GM18519 (cell line): ENCODE measurements at regions not wholly inside any gene's neighbourhood (a gene's known extent, or its start where the extent isn't known, plus 50 kb on each side); places are given as distances from the start of the nearest gene placed in this dataset.
A peak's percentile ranks its signal among the peaks of the same experiment; 100 is the strongest.
"Not testable (repeated sequence)": the region's sequence is repeated elsewhere in the genome, so short reads cannot be mapped to it uniquely, and the experiment has no call there.

Experiments used
- ATAC-seq: cut with Tn5 transposase; IDR thresholded peaks from one replicate; pipeline ENCODE4 v1.9.1; 2021; ENCODE audit warnings: mild to moderate bottlenecking, moderate library complexity; ENCODE audit not compliant: unreplicated experiment, low FRiP score

DNA sequence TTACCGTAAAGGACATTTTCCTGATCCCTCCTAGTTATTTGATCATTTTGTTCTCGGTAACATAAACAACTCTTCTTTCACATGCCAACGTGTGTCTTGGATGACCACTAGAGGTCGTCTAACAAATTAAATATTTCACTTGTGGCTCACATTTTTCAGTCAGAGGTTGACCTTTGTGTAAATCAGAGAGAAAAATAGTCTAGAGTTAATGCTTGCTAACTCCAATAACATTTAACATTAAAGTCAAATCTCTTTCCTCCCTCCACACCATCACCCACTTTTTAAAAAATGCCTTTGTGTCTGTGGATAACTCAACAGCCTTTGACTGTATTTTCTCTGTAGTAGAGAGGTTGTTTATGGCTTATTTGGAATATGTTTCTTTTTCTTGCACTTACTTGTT, 220.5 kb upstream of the B3GALT2 start:
- no peak for ATAC-seq

DNA sequence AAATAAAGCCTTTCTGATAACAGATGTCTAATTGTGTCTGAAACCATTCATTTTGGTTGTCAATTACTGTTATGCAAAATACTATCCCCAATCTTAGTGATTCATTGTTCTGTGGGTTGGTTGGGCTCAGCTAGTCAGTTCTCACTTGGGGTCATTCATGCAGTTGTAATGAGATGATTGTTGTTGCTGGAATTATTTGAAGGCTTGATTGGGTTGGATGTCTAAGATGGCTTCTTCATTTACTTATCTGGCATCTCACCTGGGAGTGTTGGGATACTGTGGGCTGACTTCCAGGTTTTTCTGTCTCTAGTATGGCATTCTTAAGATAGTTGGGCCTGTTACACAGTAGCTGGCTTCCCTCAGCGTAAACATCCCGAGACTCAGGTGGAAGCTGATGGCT, 217.8 kb upstream of the B3GALT2 start:
- ATAC-seq, result no peak

DNA sequence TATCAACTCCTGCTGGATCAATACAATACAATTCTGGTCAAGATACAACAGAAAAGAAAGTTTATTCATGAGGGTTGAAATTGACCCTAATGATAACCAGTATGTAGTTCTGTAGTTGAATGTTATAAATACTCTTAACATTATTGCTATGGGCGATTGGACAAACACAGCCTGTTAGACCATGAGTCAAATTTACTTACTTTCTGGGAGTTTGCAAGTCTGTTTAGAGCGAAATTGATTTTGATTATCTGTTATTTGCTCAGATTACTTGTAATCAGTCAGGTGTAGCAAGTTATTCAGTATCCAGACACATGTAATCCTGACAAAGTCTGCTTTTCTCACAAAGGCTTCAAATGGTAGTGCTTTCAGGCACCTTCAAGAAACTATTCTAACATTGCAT, 216.6 kb upstream of the B3GALT2 start:
- ATAC-seq, result no peak

DNA sequence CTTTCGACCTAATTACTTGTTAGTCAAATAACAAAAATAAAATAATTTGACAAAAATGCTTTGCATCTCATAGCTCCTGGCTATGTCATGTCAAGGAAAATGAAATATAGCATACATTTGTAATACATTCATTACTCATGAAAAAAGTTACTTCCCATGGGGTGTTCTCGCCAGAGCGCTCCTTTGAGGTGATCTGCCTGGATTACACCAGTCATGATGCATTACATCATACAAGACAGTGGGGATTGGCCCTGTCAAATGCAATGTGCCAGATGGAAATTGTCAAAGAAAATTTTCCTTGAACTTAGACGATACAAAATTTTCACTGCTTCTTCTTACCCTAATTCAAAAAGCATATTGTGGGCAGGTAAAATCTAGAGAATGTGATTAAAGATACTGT, 215.6 kb upstream of the B3GALT2 start:
- no peak for ATAC-seq

DNA sequence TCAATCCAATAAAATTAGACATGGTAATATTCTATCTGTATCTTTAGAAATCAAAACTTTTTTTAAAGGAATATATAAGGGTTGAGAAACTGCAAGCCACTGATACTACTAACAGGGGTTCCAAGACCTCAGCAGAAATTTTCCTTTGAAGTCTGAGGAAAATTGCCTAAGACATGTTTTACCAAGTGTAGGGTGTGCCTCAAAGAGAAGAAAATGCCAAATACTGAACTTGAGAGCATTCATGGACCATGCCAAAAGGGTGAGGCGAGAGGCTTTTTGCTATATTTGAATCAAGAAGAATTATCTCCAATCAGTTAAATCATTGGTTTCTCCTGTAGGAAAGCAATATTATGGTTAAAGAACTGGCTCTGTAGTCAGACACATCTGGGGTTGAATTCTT, 207.9 kb upstream of the B3GALT2 start:
- ATAC-seq, result no peak

DNA sequence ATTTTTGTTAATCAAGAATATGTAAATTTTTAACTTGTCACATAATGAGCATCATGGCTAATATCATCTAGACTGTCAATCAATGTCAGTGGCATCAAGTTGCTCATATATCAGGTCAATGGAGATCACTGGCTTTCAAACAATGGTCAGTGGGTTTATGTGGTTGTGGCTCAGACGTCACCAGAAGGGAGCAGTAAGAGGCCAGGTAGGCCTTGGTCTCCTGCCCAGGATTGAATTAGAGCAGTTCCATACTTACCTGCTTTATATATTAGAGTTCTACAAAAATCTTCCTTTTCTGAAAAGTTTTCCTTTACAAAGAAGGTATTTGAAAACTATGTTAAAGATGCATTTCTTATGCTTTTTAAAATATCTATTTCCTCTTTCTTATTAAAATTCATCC, 206.3 kb upstream of the B3GALT2 start:
- no peak for ATAC-seq

DNA sequence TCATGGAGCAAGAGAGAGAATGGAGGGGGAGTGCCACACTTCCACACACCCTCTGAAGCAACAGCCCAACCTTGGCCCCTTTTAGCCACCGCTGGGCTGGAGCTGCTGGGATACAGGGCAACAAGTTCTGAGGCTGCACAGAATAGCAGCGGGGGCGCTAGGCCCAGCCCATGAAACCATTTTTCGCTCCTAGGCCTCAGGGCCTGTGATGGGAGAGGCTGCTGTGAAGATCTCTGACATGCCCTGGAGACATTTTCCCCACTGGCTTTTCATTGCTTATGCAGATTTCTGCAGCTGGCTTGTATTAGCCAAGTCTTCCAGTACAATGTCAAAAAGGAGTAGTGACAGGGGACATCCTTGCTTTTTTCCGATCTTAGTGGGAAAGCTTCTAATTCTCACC, 202.3 kb upstream of the B3GALT2 start:
- ATAC-seq, result no peak

DNA sequence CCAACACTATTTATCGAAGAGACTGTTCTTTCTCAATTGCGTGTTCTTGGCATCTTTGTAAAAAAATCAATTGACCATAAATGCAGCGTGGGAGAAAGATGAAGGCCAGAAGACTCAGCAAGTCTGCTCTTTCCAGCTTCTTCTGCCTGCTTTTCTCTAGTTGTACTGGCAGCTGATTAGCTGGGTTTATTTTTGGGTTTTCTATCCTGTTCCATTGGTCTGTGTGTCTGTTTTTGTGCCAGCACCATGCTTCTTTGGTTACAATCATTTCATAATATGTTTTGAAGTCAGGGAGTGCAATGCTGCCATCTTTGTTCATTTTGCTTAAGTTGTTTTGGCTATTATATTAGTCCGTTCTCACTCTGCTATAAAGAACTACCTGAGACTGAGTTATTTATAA, 201.8 kb upstream of the B3GALT2 start:
- ATAC-seq, result no peak

DNA sequence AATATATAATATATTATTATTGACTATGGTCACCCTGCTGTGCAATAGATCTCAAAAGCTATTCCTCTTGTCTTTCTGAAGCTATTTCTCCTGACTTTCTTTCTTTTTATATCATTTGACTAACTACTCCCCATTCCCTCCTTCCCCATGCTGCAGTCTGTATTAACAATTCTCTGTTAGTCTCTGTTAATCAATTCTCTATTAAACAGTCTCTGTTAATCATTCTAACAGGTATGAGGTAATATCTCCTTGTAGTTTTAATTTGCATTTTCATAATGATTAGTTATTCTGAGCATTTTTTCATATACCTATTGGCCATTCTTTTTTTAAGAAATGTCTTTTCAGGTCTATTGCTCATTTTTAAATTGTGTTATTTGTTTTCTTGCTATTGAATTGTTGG, 201.0 kb upstream of the B3GALT2 start:
- ATAC-seq, result no peak

DNA sequence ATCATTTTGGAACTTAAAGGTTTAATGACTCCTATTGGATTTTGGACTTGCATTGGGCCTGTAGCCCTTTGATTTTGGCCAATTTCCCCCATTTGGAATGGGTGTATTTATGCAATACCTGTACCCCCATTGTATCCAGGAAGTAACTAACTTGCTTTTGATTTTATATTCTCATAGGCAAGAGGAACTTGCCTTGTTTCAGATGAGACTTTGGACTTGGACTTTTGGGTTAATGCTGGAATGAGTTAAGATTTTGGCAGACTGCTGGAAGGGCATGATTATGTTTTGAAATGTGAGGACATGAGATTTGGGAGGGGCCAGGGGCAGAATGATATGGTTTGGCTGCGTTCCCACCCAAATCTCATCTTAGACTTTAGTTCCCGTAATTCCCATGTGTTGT, 192.0 kb upstream of the B3GALT2 start:
- not testable (repeated sequence) for ATAC-seq

DNA sequence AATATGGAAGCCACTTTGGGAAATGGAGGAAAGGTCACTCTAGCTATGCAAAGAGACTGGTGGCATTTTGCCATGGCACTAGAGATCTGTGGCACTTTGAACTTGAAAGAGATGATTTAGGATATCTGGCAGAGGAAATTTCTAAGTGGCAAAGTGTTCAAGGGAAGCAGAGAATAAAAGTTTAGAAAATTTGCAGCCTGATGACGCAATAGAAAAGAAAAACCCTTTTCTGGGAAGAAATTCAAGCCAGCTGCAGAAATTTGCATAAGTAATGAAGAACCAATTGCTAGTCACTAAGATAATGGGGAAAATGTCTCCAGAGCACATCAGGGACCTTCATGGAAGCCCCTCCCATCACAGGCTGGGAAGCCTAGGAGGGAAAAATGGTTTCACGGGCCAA, 191.1 kb upstream of the B3GALT2 start:
- ATAC-seq, result no peak

DNA sequence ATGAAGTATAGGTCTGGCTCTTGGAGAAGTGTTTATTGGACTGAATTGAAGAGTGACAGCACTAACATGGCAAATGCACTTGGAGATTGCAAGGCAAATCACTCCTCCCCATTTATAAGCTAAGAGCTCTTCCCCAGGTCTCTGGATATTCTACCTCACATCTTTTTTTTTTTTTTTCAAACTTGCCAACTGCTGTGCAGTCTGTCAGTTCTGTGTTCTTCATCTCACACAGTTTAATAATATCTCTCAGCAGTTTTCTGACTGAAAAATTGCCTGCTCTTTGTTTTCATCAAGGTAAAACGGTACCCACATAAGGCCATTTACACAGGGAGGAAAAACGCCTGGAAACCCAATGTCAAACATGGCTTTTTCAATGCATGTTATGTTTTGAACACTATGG, 186.1 kb upstream of the B3GALT2 start:
- ATAC-seq, result no peak

DNA sequence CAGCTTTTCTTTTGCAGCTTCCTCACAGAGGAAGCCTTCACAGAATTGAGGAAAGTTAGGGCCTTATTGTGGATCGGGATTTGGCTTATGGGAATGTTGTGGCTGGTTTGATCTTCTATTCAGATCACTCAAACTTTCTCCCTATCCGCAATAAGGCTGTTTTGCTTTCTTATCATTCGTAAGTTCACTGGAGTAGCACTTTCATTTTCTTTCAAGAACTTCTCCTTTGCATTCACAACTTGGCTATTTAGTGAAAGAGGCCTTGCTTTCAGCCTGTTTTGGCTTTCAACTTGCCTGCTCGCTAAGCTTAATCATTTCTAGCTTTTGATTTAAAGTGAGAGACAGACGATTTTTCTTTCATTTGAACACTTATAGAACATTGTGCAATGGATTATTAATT, 181.9 kb upstream of the B3GALT2 start:
- peak; percentile 63 for ATAC-seq

DNA sequence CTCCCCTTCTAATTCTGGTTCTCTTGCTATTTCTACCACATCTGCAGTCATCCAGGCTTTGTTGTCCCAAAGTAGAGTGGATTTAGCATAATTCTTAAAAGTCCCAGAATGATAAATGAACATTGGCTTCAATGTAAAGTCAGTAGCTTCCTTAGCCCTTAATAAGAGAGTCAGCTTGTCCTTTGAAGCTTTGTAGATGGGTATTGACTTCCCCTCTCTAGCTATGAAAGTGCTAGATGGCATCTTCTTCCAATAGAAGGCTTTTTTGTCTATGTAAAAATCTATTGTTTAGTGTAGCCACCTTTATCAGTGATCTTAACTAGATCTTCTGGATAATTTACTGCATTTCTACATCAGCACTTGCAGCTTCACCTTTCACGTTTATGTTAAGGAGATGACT, 181.4 kb upstream of the B3GALT2 start:
- ATAC-seq, result peak; percentile 17

DNA sequence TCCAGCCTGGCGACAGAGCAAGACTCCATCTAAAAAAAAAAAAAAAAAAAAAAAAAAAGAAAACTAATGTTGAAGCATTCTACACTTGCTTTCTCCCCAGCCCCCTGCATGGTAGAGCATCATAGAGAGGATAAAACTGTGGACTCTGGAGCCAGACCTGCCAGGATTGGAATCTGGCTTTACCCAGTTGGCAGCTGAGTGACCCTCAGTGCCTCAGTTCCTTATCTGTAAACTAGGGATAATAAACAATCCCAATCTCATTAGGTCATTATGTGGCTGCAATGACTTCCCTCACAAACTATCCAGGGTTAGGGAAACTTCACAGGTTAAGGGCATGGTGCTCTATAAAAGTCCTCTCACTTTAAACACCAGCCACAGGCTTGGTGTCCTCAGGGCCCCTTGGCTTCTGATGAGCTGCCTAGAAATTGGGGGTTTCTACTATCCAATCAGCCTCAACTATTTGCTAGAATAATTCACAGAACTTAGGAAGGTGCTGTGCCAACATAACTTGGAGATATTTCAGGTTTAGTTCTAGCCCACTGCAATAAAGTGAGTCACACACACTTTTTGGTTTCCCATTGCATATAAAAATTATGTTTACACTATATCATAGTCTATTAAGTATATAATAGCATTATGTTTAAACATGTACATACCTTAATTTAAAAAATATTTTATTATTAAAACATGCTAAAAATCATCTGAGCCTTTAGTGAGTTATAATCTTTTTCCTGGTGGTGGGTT, 180.5 kb upstream of the B3GALT2 start:
- no peak for ATAC-seq

DNA sequence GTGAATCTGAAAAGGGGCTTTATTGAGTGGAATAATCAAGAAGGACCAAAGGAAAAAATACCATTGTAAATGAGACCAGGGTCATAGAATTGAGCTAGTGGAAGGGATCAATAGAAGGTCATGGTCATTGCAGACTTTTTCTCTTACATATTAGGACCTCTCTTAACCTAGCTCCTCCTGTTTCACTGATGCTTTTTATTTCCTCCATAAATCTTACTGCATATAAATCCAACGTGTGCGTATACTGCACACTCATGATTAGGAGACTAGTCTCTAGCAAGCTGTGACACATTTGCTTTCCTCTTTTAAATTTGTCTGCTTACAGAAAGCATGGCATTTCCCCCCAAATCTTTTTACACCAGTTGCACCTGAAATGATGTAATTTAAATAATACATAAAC, 179.6 kb upstream of the B3GALT2 start:
- ATAC-seq, result no peak

DNA sequence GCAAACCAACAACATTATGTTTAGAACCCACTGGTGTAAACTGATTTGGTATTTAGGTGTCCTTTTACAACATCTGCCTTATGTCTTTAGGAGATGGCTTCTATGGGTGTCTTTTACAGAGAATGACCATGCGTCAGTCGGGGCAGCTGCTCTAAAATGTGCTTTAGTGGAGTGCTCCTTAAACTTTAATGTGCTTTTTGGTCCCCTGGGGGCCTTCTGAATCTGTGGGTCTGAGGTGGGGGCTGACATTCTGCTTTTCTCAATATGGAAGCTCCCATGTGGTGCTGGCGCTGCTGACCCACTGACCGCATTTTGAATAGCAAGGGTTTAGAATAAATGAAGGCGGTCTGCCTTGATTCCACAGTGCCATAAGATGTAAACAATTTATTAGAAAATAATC, 173.2 kb upstream of the B3GALT2 start:
- no peak for ATAC-seq

DNA sequence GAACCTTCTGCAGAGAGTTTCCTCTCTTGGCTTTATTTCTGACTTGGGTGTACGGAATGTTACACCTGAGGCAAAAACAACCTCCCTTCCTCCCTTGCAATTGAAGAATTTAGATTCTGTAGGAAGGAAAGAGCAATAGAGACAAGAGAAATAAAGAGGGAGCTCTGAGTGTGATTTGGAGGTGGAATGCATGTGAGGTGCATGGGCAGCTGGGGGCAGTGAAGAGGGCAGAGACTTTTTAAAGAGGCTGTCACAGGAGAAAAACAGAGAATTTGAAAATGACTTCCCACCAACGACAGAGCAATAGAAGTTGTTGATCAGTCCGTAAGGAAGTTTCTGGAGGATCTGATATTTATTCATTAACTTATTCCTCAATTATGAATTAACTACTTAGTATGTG, 172.0 kb upstream of the B3GALT2 start:
- ATAC-seq, result no peak

DNA sequence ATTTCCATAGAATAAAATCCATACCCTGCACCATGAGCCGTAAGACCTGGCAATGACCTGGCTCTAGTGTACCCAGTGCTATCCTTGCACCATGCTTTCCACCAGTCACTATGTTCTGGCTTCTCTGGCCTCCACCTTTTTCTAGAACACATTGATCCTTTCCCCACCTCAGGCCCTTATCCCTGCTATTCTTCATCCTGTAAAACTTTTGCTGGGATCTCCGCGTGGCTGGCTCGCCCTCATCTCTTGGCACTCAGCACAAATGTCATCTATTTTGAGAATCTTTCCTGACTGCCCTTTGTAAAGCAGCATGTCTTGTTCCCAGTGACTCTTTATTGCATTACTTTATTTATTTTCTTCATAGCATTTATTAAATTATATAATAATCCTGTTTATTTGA, 169.8 kb upstream of the B3GALT2 start:
- no peak for ATAC-seq

DNA sequence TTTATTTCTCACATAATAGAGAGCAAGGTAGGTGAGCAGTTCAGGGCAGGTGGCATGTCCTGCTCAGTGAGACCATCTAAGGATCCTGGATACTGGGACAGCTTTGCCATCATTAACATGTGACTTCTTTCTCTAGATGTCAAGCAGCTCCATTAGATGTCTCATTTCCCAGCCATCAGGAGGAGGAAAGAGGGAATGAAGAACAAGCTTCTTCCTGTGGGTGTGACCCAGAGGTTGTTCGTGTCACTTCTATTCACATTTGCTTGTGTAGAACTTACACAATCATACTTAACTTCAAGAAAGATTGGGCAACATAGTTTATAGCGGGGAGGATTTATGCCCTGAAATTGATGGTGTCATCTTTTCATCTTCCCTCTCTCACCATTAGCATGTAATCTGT, 169.2 kb upstream of the B3GALT2 start:
- ATAC-seq, result no peak

DNA sequence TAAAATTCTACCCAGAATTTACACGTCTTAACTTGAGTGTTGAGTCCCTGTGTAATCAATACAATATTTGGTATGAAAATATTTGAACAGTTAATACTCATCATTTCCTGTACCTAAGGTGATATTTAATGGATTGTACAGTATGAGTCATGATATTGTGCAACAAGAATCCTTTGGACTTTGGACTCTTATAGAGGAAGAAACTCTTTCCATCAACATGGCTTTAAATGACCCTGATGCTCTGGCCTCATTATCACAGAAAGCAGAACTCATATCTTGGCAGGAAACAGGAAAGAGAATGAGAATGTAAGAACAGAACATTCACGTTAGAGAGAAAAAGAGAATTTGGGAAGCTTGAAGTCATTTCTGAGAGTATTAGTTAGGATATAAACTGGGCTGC, 168.8 kb upstream of the B3GALT2 start:
- ATAC-seq, result no peak

DNA sequence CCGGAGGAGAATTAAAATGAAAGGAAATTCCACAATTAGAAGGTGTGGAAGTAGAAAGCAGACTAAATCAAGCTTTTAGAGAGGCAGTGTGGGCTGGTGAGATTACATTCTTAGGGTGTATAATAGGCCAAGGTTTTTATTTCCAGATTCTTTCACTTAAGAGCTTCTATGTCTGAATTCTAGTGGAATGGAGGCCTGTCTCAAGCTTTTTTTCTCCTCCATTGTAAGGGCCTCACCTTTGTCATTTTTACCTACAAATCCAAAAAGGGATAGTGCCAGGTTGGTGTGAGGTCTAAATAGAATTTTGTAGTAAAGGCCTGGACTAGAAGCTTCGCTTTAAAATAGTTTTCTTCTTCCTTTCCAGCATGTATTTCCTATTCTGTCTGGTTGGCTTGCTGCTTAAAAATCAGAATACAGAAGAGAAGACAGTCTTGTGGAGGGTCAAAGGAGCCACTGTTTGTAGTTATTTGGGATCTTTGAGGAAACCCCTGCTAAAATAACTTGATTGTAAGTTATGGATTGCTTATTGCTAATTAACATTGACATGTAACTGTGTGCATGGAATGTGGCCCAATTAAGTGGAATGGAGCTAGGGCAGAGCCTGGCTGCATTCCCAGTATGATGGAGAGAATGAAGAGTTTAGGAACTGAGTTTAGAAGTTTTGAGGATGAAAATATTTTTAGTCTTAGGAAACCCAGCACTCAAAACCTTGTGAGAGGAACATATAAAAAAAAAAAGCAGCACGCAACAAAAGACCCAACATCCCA, 162.5 kb upstream of the B3GALT2 start:
- no peak for ATAC-seq
